Colon (tissue), 2 donors: ENCODE measurements at regions not wholly inside any gene's neighbourhood (a gene's known extent, or its start where the extent isn't known, plus 50 kb on each side); places are given as distances from the start of the nearest gene placed in this dataset.
"Not testable (repeated sequence)": the region's sequence is repeated elsewhere in the genome, so short reads cannot be mapped to it uniquely, and the experiment has no call there.

Experiments
- FAIRE-seq: peaks from 2 replicates; lab custom pipeline; 2012; peaks lifted over from hg19 to GRCh38; lab: Jason Lieb, UNC
- donor health status: control.
- donor health status: control.

DNA sequence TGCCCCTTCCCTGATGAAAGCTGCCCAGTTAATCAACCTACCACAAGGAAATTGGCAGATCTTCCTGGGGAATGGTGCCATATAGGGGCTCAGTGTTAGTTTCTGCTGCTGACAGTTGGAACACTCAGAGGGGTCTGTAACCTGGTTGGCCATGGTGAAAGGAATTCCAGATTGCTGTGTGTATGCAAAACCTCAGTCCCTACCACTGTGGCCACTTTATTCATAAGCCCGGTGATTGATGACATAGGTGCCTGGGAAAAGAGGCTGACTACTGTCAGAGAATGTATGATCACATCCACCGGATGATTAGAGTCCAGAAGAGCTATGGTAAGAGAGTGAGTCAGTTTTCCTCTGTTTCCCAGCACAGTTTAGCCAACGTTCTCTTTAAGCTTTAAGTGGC, 363.9 kb upstream of the NPAP1 start:
- FAIRE-seq: not testable (repeated sequence)

DNA sequence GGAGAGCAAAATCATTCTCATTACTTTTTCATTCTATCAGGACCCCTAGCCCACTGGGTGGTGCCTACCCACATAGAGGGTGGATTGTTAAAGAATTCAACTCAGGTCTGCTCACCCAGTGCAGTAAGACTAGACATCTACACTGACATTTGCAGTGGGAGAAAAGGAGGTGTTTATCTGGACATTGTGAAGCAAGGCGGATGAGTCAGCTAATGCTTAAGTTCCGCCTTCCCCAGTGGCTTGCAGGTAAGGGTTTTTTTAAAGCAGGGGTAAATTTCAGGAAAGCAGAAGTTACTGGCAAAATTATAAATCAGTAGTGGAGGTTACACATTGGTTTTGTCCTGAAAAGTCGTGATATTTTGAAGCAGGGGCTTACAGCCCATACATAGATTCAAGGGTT, 359.2 kb upstream of the NPAP1 start:
- FAIRE-seq: not testable (repeated sequence)

DNA sequence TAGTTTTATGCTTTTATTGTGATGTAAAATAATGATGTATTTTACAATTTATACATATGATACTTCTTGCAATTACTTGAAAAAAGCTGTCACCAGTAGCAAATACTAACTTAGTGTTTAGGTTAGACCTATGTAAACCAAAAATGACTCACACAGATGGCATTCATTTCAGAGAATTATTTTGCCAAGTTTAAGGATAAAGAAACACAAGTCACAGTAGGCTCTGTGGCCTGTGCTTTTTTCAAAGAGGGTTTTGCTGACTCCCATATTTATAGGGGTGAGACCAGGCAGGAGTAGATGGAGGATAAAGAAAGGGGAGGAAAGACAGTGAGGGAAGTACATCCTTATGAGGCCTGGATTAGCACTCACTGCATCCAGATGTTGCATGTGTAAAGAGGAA, 356.6 kb upstream of the NPAP1 start:
- FAIRE-seq: no peak

DNA sequence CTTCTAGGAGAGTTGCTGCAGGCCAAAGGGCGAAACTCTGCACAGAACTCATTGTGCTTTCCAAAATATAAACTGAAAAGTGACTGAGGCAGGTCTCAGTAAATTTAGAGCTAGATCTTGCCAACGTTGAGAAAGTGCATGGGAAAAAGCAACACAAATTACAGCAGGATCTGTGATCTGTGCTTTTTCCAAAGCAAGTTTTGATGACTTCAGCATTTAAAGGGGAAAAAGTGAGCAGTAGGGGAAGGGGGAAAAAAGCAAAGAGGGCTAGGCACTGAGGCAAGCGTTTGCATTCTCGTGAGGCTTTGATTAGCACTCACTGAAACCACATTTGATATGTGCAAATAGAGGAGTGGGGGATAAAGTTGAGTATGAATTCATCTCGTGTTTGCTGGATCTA, 351.5 kb upstream of the NPAP1 start:
- FAIRE-seq: not testable (repeated sequence)

DNA sequence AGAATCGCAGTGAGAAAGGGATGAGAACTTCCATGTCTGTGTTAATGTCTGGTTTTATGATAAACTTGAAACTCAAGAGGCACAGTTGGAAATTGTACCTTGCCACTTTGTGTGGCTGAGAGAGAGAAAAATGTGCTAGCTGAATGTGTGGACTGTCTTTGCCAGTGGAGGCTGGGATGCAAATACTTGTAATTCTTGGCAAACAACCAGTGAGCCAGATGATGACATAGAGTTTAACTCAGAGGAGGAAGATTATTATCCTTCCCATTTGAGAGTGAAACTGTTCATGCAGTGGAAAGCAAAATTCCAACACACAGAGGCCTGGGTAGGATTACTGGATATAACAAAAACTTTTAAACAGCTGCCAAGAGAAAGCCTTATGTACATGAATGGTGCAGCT, 349.1 kb upstream of the NPAP1 start:
- not testable (repeated sequence) for FAIRE-seq

DNA sequence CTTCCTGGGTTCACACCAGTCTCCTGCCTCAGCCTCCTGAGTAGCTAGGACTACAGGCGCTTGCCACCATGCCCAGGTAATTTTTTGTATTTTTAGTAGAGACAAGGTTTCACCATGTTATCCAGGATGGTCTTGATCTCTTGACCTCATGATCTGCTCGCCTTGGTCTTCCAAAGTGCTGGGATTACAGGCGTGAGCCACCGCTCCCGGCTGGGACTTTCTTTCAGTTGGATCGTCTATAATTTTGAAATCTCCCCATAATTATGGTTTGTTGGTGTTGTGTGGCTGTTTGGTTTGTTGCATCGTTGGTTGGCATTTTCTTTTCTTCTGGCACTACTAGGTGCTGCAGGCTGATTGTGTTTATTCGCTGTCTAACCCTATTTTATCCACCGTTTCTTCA, 343.6 kb upstream of the NPAP1 start:
- not testable (repeated sequence) for FAIRE-seq

DNA sequence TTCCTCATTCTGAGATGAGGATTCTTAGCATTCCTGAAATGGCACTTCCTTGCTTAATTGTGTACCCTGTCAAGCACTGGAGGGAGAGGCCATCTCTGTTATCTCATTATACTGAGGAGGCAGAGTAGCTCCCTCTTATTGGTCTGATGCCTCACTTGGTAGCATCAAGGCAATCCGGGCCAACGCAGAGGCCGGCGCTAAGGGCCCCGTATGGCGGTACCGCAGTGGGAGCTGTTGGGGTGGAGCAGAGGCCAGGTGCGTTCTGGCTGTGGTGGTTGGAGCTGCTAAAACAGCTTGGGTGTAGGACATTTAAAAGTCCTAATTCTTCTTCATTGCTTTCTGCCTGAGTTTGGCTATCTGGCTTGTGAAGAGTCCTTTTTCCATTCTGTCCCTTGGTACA, 333.7 kb upstream of the NPAP1 start:
- not testable (repeated sequence) for FAIRE-seq

DNA sequence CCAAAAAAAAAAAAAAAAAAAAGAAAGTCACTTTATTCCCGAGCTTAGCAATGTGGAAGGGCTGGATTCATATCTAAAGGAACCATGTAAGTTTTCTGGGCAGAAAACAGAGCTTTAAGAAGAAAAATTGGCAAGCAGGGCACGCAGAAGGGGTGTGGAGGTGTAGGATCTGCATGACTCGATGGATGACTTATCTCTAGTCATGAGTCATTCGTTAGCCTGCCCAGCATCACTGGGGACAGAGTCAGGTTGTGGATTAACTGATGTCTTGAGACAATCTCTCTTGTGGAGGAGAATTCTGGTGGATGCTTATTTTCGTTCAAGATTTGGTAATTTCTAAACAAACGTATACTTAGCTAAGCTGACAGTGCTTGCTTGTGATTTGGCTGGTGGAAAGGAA, 322.8 kb upstream of the NPAP1 start:
- FAIRE-seq: not testable (repeated sequence)

DNA sequence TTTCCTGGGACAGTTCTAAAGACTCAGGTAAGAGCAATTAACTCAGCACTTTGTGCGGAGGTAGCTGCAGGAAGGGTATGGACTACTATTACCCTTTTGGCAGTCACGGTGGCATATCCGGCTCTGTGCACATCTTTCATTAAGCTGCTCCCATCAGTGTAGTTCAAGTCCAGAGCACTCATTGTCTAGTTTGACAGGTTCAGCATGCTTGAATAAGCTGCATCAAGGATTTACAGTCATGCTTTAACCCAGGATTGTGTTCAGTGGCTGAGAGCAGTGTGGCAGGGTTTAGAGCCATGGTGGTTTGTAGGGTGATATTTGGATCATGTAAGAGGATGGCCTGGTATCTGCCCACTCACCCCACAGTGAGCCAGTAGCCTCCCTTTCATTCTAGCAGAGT, 294.5 kb upstream of the NPAP1 start:
- FAIRE-seq: not testable (repeated sequence)

DNA sequence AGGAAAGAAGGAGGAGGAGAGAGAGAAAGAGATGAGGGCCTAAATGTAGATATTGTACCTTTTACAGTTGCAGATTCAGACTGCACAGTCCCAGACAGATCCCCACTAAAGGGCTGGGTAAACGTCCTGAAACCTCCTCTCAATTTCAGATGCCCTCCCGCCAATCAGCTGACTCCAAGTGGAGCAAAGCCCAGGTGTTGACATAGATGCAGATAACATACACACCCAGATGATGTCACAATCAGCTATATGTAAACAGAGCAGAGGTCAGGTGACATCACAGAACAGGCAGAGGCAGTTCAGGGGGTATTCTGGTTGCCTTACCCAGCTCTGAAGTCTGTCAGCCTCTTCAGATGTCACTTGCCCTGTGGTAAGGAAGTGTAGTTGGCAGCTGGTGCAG, 290.3 kb upstream of the NPAP1 start:
- not testable (repeated sequence) for FAIRE-seq

DNA sequence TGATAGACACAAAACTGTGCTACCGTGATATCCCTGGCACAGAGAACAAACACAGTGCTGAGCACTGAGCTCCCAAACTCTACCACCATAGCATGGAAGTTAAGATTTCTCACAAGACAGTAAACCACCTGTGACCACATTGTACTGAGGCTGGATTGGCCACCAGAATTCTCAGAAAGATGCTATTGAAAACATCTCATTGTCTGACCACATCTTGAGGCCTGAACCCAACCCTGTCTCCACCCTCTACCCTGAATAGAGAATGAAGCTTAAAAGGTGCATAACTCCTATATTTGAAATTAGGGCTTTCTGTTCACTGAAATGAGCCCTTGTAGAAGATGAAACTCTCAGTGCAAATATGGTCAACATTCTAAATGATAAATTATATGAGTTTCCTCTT, 281.3 kb upstream of the NPAP1 start:
- FAIRE-seq: no peak

DNA sequence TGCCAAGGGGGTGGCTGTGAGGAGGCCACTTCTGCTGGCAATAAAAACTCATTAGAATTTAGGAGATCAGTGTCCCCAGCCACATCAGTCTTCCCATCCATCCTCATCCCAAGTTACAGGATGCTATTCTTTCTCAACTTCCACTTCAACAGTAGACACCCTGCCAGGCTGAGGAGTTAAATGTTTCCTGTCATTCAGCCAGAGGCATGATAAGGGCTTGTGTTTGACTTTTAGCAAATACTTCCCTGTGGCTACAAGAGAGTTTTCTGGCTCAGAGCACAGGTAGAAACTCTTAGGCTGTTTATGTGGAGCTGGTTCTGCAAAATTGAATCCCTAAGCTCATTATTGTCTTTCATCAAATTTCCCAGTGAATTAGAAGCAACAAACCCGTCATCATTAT, 262.9 kb upstream of the NPAP1 start:
- not testable (repeated sequence) for FAIRE-seq

DNA sequence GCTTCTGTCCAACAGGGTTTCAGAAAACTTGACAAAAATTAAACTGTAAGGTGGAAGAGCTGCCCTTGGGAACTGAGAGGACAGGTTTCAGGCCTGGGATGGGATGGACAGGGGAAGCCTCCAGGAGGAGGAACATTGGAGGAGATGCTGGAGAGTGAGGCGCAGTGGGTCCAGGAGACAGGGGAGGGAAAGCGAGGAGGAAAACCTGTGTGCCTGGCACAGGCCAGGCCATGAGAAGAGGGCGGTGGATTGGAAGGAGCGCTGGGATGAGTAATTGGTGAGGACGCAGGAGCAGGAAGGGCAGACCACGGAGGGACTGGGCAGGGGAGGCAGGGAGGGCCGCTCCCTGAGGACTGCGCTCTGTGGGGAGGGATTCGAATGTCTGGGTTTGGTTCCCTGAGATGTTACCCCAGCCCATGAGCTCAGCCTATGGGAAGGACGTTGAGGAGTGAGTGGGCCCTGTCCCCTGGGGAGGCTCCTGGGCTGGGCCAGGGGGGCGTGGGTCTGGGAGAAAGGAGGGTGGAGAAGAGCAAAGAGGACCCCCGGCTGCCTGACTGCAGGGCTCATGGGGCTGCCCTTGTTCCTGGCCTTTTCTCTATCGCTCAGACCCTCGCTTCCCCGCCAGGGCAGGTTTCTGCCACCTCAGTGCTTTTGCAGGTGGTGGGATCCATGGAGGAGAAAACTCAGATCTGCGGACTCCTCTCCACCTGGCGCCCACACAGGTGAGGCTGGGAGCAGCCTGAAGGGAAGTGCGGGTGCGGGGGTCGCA, 249.1 kb upstream of the NPAP1 start:
- not testable (repeated sequence) for FAIRE-seq

DNA sequence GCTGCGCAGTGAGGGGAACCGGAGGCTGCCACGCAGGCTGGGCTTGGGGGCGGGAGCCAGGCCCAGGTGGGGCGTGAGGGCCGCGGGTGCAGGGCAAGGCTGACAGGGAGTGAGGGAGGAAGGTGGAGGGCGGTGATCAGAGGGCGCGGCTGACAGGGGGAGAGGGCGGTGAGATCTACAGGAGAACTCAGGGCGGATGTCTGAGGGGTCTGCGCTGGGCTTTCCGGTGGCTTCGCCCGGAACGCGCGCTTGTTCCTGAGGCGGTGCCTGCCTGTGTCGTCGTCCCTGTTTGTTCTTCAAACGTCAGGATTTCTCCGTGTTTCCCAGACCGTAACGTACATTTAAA, 248.5 kb upstream of the NPAP1 start:
- not testable (repeated sequence) for FAIRE-seq

DNA sequence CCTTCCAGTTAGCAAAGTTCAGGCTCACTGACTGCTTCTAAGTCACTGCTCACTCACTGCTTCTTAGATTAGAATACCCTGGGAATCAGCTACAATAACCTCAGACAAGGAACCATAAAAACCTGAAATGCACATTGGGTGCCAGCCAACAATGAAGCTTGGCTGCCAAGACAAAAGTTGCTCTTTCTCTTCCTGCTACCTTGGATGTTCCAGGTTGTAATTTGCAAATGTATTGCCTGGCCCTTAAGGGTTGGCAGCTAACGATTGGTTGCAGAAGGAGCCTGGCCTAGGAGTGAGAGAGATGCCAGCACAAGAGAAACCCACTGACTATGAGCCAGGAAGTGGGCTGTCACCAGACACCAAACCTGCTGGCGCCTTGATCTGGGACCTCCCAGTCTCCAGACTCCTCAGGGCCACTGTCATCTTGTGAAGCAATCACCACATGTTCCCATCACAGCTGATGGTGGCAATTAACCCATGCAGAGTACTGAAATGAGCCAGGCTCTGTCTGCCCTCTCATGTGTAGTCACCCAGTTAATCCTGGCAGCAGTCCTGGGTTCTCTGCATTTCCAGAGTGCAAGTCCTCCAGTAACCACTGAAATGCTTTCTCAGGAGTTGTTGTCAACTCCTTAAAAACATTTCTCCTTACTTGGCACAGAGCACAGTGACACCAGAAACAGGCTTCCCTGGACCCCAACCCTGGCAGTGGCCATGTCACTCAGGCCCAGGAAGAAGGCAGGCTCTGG, 240.3 kb upstream of the NPAP1 start:
- FAIRE-seq: not testable (repeated sequence)

DNA sequence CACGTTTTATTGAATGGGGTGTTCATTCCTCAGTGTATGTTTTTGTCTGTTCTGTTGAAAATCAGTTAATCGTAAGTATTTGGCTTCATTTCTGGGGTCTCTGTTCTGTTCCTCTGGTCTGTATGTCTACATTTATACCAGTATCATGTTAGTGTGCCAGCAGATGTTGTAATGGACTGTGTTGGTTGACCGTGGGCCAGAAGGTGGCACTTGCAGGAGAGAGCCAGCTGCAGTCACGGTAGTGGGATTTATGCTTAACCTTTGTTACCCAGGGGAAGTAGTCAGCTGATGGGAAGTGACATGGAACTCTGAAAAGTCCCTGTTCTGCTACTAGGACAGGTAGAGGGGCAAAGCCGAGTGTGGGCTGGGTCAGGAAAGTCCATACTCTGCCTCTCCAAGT, 238.3 kb upstream of the NPAP1 start:
- not testable (repeated sequence) for FAIRE-seq

DNA sequence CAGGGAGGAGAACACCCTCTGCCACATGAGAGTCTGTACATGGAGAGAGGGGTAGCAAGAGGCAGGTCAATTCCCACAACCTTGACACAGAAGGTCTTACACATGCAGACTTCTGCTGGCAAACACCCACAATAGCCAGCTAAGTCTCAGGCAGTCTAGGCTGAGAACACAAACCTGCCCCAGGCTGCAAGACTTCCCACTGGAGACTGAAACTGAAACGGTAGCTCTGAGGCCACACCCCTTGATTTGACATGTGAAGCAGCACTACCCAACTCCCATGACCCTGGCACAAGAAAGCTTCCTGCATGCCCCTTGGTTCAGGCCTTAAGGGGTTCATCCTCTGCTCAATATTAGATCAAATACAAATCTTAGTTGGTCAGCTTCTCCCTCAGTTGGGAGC, 237.8 kb upstream of the NPAP1 start:
- not testable (repeated sequence) for FAIRE-seq

DNA sequence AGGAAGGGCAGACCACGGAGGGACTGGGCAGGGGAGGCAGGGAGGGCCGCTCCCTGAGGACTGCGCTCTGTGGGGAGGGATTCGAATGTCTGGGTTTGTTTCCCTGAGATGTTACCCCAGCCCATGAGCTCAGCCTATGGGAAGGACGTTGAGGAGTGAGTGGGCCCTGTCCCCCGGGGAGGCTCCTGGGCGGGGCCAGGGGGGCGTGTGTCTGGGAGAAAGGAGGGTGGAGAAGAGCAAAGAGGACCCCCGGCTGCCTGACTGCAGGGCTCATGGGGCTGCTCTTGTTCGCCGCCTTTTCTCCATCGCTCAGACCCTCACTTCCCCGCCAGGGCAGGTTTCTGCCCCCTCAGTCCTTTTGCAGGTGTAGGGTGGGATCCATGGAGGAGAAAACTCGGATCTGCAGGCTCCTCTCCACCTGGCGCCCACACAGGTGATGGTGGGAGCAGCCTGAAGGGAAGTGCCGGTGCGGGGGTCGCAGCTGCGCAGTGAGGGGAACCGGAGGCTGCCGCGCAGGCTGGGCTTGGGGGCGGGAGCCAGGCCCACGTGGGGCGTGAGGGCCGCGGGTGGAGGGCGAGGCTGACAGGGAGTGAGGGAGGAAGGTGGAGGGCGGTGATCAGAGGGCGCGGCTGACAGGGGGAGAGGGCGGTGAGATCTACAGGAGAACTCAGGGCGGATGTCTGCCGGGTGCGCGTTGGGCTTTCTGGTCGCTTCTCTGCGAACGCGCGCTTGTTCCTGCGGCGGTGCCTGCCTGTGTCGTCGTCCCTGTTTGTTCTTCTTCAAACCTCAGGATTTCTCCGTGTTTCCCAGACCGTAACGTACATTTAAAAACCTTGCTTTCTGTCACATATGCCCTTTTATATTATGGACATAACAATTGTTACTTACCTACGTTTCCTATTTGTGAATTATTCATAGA, 198.2 kb upstream of the NPAP1 start:
- not testable (repeated sequence) for FAIRE-seq

DNA sequence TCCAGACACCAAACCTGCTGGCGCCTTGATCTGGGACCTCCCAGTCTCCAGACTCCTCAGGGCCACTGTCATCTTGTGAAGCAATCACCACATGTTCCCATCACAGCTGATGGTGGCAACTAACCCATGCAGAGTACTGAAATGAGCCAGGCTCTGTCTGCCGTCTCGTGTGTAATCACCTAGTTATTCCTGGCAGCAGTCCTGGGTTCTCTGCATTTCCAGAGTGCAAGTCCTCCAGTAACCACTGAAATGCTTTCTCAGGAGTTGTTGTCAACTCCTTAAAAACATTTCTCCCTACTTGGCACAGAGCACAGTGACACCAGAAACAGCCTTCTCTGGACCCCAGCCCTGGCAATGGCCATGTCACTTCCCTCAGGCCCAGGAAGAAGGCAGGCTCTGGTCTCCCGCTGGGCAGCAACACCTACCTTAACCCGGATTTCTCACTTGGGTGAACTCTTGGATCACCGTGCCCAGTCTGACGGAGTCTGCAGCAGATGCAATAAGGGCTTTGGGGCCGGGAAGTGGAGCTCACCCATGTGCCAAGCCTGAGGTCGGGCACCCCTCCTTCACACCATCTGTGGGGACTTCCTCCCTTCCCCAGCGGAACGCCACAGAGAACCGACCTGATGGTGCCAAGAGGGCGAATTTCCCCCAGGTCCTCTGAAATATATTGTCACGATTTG, 189.5 kb upstream of the NPAP1 start:
- not testable (repeated sequence) for FAIRE-seq

DNA sequence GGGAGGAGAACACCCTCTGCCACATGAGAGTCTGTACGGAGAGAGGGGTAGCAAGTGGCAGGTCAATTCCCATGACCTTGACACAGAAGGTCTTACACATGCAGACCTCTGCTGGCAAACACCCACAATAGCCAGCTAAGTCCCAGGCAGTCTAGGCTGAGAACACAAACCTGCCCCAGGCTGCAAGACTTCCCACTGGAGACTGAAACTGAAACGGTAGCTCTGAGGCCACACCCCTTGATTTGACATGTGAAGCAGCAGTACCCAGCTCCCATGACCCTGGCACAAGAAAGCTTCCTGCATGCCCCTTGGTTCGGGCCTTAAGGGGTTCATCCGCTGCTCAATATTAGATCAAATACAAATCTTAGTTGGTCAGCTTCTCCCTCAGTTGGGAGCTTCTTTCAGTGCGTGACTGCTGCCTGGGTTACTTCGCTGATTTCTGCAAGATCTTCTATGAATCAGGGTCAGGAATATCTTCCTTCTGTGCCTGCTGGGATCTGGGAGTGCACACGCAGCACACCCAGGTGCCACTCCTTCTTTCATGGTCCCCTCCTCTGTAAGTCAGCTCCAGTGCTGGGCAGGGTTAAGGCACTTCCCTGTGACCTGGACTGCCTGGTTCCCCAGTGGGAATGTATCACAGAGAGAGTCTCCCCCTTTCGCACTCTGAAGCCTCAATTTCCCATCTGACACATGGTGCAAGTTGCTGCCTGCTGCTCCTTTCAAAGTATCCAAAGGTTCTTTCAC, 187.2 kb upstream of the NPAP1 start:
- not testable (repeated sequence) for FAIRE-seq

DNA sequence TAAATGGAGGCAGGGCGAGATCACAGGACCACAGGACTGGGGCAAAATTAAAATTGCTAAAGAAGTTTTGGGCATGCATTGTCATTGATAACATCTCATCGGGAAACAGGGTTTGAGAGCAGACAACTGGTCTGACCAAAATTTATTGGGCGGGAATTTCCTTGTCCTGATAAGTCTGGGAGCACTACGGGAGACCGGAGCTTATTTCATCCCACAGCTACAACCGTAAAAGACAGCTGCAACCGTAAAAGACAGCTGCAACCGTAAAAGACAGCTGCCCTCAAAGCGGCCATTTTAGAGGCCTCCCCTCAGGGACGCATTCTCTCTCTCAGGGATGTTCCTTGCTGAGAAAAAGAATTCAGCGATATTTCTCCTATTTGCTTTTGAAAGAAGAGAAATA, 170.4 kb upstream of the NPAP1 start:
- not testable (repeated sequence) for FAIRE-seq
